Rectal smooth muscle tissue (tissue), 1 donor: ENCODE measurements at regions not wholly inside any gene's neighbourhood (a gene's known extent, or its start where the extent isn't known, plus 50 kb on each side); places are given as distances from the start of the nearest gene placed in this dataset.
"Not testable (repeated sequence)": the region's sequence is repeated elsewhere in the genome, so short reads cannot be mapped to it uniquely, and the experiment has no call there.

Experiments used
- H3K27ac ChIP-seq: one replicate; pipeline ENCODE4 v1.7.0; 2013; ENCODE audit warnings: low read depth, low read length, inconsistent platforms
- H3K27me3 ChIP-seq: one replicate; pipeline ENCODE4 v1.7.0; 2013; ENCODE audit warnings: low read length; ENCODE audit not compliant: control insufficient read depth, insufficient read depth
- H3K36me3 ChIP-seq: one replicate; pipeline ENCODE4 v1.7.0; 2013; ENCODE audit warnings: low read length; ENCODE audit not compliant: control insufficient read depth, insufficient read depth
- H3K4me1 ChIP-seq: one replicate; pipeline ENCODE4 v1.7.0; 2013; ENCODE audit warnings: low read length; ENCODE audit not compliant: control insufficient read depth, insufficient read depth
- H3K4me3 ChIP-seq: one replicate; pipeline ENCODE4 v1.7.0; 2013; ENCODE audit warnings: low read length
- H3K9ac ChIP-seq: one replicate; pipeline ENCODE4 v1.7.0; 2013; ENCODE audit warnings: low read length

- not testable (repeated sequence) for H3K4me1 ChIP-seq, H3K4me3 ChIP-seq, H3K27me3 ChIP-seq, H3K27ac ChIP-seq, H3K36me3 ChIP-seq, H3K9ac ChIP-seq
These were observed 156.9 kb upstream of the FAM20A start for GRCh38 chr17:68757866-68758757.

GRCh38 chr17:68753985-68754769 lies 153.0 kb upstream of the FAM20A start:
- Histone ChIP-seq H3K9ac (no peak overlapping the region), H3K4me1 (no peaks in the 10 kb centered on the region), H3K36me3 (no peaks in the 10 kb centered on the region), H3K27ac (no peak overlapping the region), H3K4me3 (no peak overlapping the region), H3K27me3 (no peaks in the 10 kb centered on the region)

- Histone ChIP-seq H3K4me1 (no peaks in the 10 kb centered on the region), H3K27me3 (no peaks in the 10 kb centered on the region), H3K27ac (no peak overlapping the region), H3K9ac (no peak overlapping the region), H3K4me3 (no peak overlapping the region), H3K36me3 (no peaks in the 10 kb centered on the region)
These were observed 149.0 kb upstream of the FAM20A start for GRCh38 chr17:68750208-68750562.

- no peaks in the 10 kb centered on the region for H3K4me1 ChIP-seq
- no peaks in the 10 kb centered on the region for H3K27me3 ChIP-seq
- no peak overlapping the region for H3K4me3 ChIP-seq
- H3K27ac ChIP-seq = no peak overlapping the region
- H3K36me3 ChIP-seq = no peaks in the 10 kb centered on the region
- H3K9ac ChIP-seq = no peak overlapping the region
These were observed 148.4 kb upstream of the FAM20A start for GRCh38 chr17:68749349-68750207.

- Histone ChIP-seq H3K4me1 (no peaks in the 10 kb centered on the region), H3K9ac (no peak overlapping the region), H3K4me3 (no peak overlapping the region), H3K27ac (no peak overlapping the region), H3K36me3 (no peaks in the 10 kb centered on the region), H3K27me3 (no peaks in the 10 kb centered on the region)
These were observed 147.2 kb upstream of the FAM20A start for GRCh38 chr17:68748381-68748780.

- no peaks in the 10 kb centered on the region for H3K4me1 ChIP-seq
- no peaks in the 10 kb centered on the region for H3K27me3 ChIP-seq
- H3K4me3 ChIP-seq = no peak overlapping the region
- no peak overlapping the region for H3K9ac ChIP-seq
- H3K36me3 ChIP-seq = no peaks in the 10 kb centered on the region
- no peak overlapping the region for H3K27ac ChIP-seq
These were observed 139.6 kb upstream of the FAM20A start for GRCh38 chr17:68740555-68741447.

- H3K27me3 ChIP-seq = no peaks in the 10 kb centered on the region
- no peaks in the 10 kb centered on the region for H3K4me1 ChIP-seq
- no peak overlapping the region for H3K9ac ChIP-seq
- no peak overlapping the region for H3K27ac ChIP-seq
- H3K4me3 ChIP-seq = no peak overlapping the region
- H3K36me3 ChIP-seq = no peaks in the 10 kb centered on the region
These were observed 136.7 kb upstream of the FAM20A start for GRCh38 chr17:68737761-68738443.

GRCh38 chr17:68734931-68735330 lies 133.8 kb upstream of the FAM20A start:
- no peak overlapping the region for H3K4me3 ChIP-seq
- H3K27me3 ChIP-seq = no peaks in the 10 kb centered on the region
- no peak overlapping the region for H3K9ac ChIP-seq
- no peaks in the 10 kb centered on the region for H3K4me1 ChIP-seq
- H3K36me3 ChIP-seq = no peaks in the 10 kb centered on the region
- H3K27ac ChIP-seq = no peak overlapping the region

- no peak overlapping the region for H3K27ac ChIP-seq
- no peaks in the 10 kb centered on the region for H3K4me1 ChIP-seq
- no peak overlapping the region for H3K9ac ChIP-seq
These were observed 133.2 kb upstream of the FAM20A start for GRCh38 chr17:68734187-68734900.

GRCh38 chr17:68733241-68734176 lies 132.3 kb upstream of the FAM20A start:
- H3K27ac ChIP-seq = no peak overlapping the region
- H3K4me3 ChIP-seq = no peak overlapping the region
- no peak overlapping the region for H3K9ac ChIP-seq
- no peaks in the 10 kb centered on the region for H3K4me1 ChIP-seq
- H3K36me3 ChIP-seq = no peaks in the 10 kb centered on the region
- no peaks in the 10 kb centered on the region for H3K27me3 ChIP-seq

More at GRCh38 chr17:68734187-68734900, 133.2 kb upstream of the FAM20A start:
- Histone ChIP-seq H3K4me3 (no peak overlapping the region), H3K36me3 (no peaks in the 10 kb centered on the region), H3K27me3 (no peaks in the 10 kb centered on the region)
